Testis (tissue), 2 donors: ENCODE measurements at regions not wholly inside any gene's neighbourhood (a gene's known extent, or its start where the extent isn't known, plus 50 kb on each side); places are given as distances from the start of the nearest gene placed in this dataset.

Experiments used
- DNase-seq: peaks from one replicate; pipeline ENCODE4 v3.0.0-alpha.2; 2019
- H3K27ac ChIP-seq, 2 donors: fragments of 200-600 bp; sonication (generic); one replicate each; pipeline ENCODE4 v1.5.1; 2019
- H3K27me3 ChIP-seq: fragments of 200-600 bp; sonication (generic); one replicate; pipeline ENCODE4 v1.5.1; 2019
- H3K36me3 ChIP-seq: fragments of 200-600 bp; sonication (generic); one replicate; pipeline ENCODE4 v1.5.1; 2017; ENCODE audit warnings: low read depth; ENCODE audit errors: missing control alignments
- H3K4me1 ChIP-seq: fragments of 200-600 bp; sonication (generic); one replicate; pipeline ENCODE4 v1.5.1; 2019
- H3K4me3 ChIP-seq, 2 donors: fragments of 200-600 bp; sonication (generic); one replicate each; pipeline ENCODE4 v1.5.1; 2017 to 2019
- H3K9me3 ChIP-seq: fragments of 200-600 bp; sonication (generic); one replicate; pipeline ENCODE4 v1.5.1; 2017
- CTCF ChIP-seq, 3 experiments: fragments of 450-650 bp in 2 of 3; fragments of 200-600 bp in 1 of 3; sonication (generic) in 1 of 3; IDR thresholded peaks; one replicate each; pipeline ENCODE4 v1.5.1; 2016 to 2019; ENCODE audit warnings: antibody characterized with exemption in 3 of 3, mild to moderate bottlenecking in 2 of 3, moderate library complexity in 1 of 3
- POLR2A ChIP-seq: fragments of 450-650 bp; IDR thresholded peaks from one replicate; pipeline ENCODE4 v1.6.1; 2017; ENCODE audit warnings: antibody characterized with exemption, mild to moderate bottlenecking, moderate library complexity
- WGBS, 2 donors: methylation state at CpG; one replicate each; pipeline ENCODE4 v1.1.5; 2018; 5-methylcytosine and 5-hydroxymethylcytosine counted together
- intact Hi-C: fragments of 100-400 bp; cut with DNase I; formaldehyde crosslinking; loops from one replicate; pipeline ENCODE4 v1.15.1; 2023; ENCODE audit warnings: low total_unique reads

GRCh38 chr21:35358008-35358407 is 308.9 kb upstream of the RUNX1 start:
- intact Hi-C loops: no loop called here
- Histone ChIP-seq H3K4me3 (no peak overlapping the region), H3K9me3 (no peaks in the 10 kb centered on the region), H3K27me3 (no peaks in the 10 kb centered on the region), H3K4me1 (no peaks in the 10 kb centered on the region), H3K36me3 (no peaks in the 10 kb centered on the region), H3K27ac (no peak overlapping the region)
- DNase-seq: no peak
- WGBS, 2 donors: 69 to 70% methylated on average over 2 of the region's 2 CpGs
- TF ChIP-seq CTCF (IDR thresholded peaks at IDR 0.05) (no peak), POLR2A (no peak)

GRCh38 chr21:35357041-35357780 is 308.1 kb upstream of the RUNX1 start:
- H3K27me3 ChIP-seq: no peaks in the 10 kb centered on the region
- no peaks in the 10 kb centered on the region for H3K9me3 ChIP-seq
- no peak overlapping the region for H3K4me3 ChIP-seq
- no peak for TF ChIP-seq CTCF (IDR thresholded peaks at IDR 0.05)
- no peak for TF ChIP-seq POLR2A
- no peaks in the 10 kb centered on the region for H3K4me1 ChIP-seq
- intact Hi-C loops: no loop called here
- no peak overlapping the region for H3K27ac ChIP-seq
- no peak for DNase-seq
- 89 to 90% methylated on average over 3 of the region's 3 CpGs for WGBS, 2 donors
- no peaks in the 10 kb centered on the region for H3K36me3 ChIP-seq

GRCh38 chr21:35354078-35354477 is 305.0 kb upstream of the RUNX1 start:
- no peaks in the 10 kb centered on the region for H3K36me3 ChIP-seq
- TF ChIP-seq POLR2A: no peak
- TF ChIP-seq CTCF (IDR thresholded peaks at IDR 0.05): no peak
- H3K4me3 ChIP-seq: no peak overlapping the region
- intact Hi-C loops: no loop called here
- 89 to 95% methylated on average over 2 of the region's 2 CpGs for WGBS, 2 donors
- no peaks in the 10 kb centered on the region for H3K9me3 ChIP-seq
- H3K27me3 ChIP-seq: no peaks in the 10 kb centered on the region
- no peaks in the 10 kb centered on the region for H3K4me1 ChIP-seq
- DNase-seq: no peak
- H3K27ac ChIP-seq: no peak overlapping the region

- H3K9me3 ChIP-seq: no peaks in the 10 kb centered on the region
- intact Hi-C loops: no loop called here
- 41 to 46% methylated on average over 7 of the region's 7 CpGs for whole genome bisulfite sequencing, 2 donors
- TF ChIP-seq CTCF (IDR thresholded peaks at IDR 0.05): no peak
- TF ChIP-seq POLR2A: no peak
- H3K27me3 ChIP-seq: no peaks in the 10 kb centered on the region
- no peaks in the 10 kb centered on the region for H3K36me3 ChIP-seq
- no peak overlapping the region for H3K4me3 ChIP-seq
- no peak for DNase-seq
- H3K4me1 ChIP-seq: no peaks in the 10 kb centered on the region
- no peak overlapping the region for H3K27ac ChIP-seq
These were observed 303.7 kb upstream of the RUNX1 start for GRCh38 chr21:35352793-35353192.

GRCh38 chr21:35352066-35352770 is 303.1 kb upstream of the RUNX1 start:
- TF ChIP-seq CTCF (IDR thresholded peaks at IDR 0.05) (no peak), POLR2A (no peak)
- no peak for DNase-seq
- H3K36me3 ChIP-seq: no peaks in the 10 kb centered on the region
- H3K9me3 ChIP-seq: no peaks in the 10 kb centered on the region
- H3K4me1 ChIP-seq: no peaks in the 10 kb centered on the region
- WGBS, 2 donors: 85 to 92% methylated on average over 4 of the region's 4 CpGs
- no peaks in the 10 kb centered on the region for H3K27me3 ChIP-seq
- intact Hi-C loops: no loop called here
- H3K27ac ChIP-seq: no peak overlapping the region
- H3K4me3 ChIP-seq: no peak overlapping the region
